SK-N-SH treated with all-trans-retinoic acid at 6 μM for 48 hours (cell line): ENCODE measurements at regions not wholly inside any gene's neighbourhood (a gene's known extent, or its start where the extent isn't known, plus 50 kb on each side); places are given as distances from the start of the nearest gene placed in this dataset.

Experiments used
- ATAC-seq: fragments of 200-7000 bp; cut with Tn5 transposase; 3 replicates; pipeline ENCODE4 v1.9.1; 2020; ENCODE audit warnings: mild to moderate bottlenecking, moderate library complexity
- ARNTL ChIP-seq: fragments of 450-650 bp; formaldehyde crosslinking; IDR thresholded peaks from 2 replicates; pipeline ENCODE4 v1.5.0; 2020; ENCODE audit warnings: low read depth, mild to moderate bottlenecking, moderate library complexity, borderline replicate concordance
- BACH2 ChIP-seq: fragments of 250-450 bp; sonication (Bioruptor Pico); IDR thresholded peaks from 2 replicates; pipeline ENCODE4 v1.9.0; 2021; ENCODE audit warnings: mild to moderate bottlenecking, borderline replicate concordance
- CREB5 ChIP-seq: fragments of 250-450 bp; sonication (Bioruptor Pico); IDR thresholded peaks from 2 replicates; pipeline ENCODE4 v1.5.1; 2020; ENCODE audit warnings: low read depth, mild to moderate bottlenecking, moderate library complexity
- CSDC2 ChIP-seq: fragments of 250-450 bp; sonication (Bioruptor Pico); IDR thresholded peaks from 2 replicates; pipeline ENCODE4 v1.5.0; 2020; ENCODE audit warnings: mild to moderate bottlenecking, moderate library complexity
- ESRRG ChIP-seq: fragments of 250-450 bp; sonication (Bioruptor Pico); IDR thresholded peaks from 2 replicates; pipeline ENCODE4 v1.6.1; 2021; ENCODE audit warnings: mild to moderate bottlenecking
- GLIS3 ChIP-seq: fragments of 250-450 bp; sonication (Bioruptor Pico); IDR thresholded peaks from 2 replicates; pipeline ENCODE4 v1.5.0; 2020; ENCODE audit warnings: mild to moderate bottlenecking, moderate library complexity
- ISL1 ChIP-seq: fragments of 250-450 bp; sonication (Bioruptor Pico); IDR thresholded peaks from 2 replicates; pipeline ENCODE4 v2.1.2; 2022; ENCODE audit warnings: mild to moderate bottlenecking, moderate library complexity
- PATZ1 ChIP-seq: fragments of 250-450 bp; sonication (Bioruptor Pico); IDR thresholded peaks from 2 replicates; pipeline ENCODE4 v1.8.0; 2020; ENCODE audit warnings: mild to moderate bottlenecking, moderate library complexity, borderline replicate concordance
- SNAI2 ChIP-seq: fragments of 250-450 bp; sonication (Bioruptor Pico); IDR thresholded peaks from 2 replicates; pipeline ENCODE4 v1.5.0; 2020; ENCODE audit warnings: mild to moderate bottlenecking, moderate library complexity
- TCF4 ChIP-seq: fragments of 250-450 bp; sonication (Bioruptor Pico); IDR thresholded peaks from 2 replicates; pipeline ENCODE4 v1.8.0; 2021; ENCODE audit warnings: mild to moderate bottlenecking, moderate library complexity, borderline replicate concordance
- TOX ChIP-seq: fragments of 250-450 bp; sonication (Bioruptor Pico); IDR thresholded peaks from 2 replicates; pipeline ENCODE4 v1.8.0; 2021; ENCODE audit warnings: mild to moderate bottlenecking, moderate library complexity, borderline replicate concordance
- TSHZ2 ChIP-seq: fragments of 250-450 bp; sonication (Bioruptor Pico); IDR thresholded peaks from 2 replicates; pipeline ENCODE4 v1.5.0; 2020; ENCODE audit warnings: mild to moderate bottlenecking, moderate library complexity
- ZC3H10 ChIP-seq: fragments of 250-450 bp; sonication (Bioruptor Pico); IDR thresholded peaks from 2 replicates; pipeline ENCODE4 v1.5.1; 2021; ENCODE audit warnings: mild to moderate bottlenecking, moderate library complexity
- ZFP3 ChIP-seq: fragments of 250-450 bp; sonication (Bioruptor Pico); IDR thresholded peaks from 2 replicates; pipeline ENCODE4 v1.5.0; 2020; ENCODE audit warnings: mild to moderate bottlenecking, moderate library complexity
- ZFP30 ChIP-seq: fragments of 450-650 bp; formaldehyde crosslinking; IDR thresholded peaks from 2 replicates; pipeline ENCODE4 v1.5.0; 2022; ENCODE audit warnings: mild to moderate bottlenecking, moderate library complexity
- TF ChIP-seq, protein P1 (sequence below): fragments of 250-450 bp; sonication (Bioruptor Pico); IDR thresholded peaks from 2 replicates; pipeline ENCODE4 v1.8.0; 2021; ENCODE audit warnings: low read depth, mild to moderate bottlenecking, moderate library complexity, borderline replicate concordance
- TF ChIP-seq, protein P2 (sequence below): fragments of 250-450 bp; sonication (Bioruptor Pico); IDR thresholded peaks from 2 replicates; pipeline ENCODE4 v1.5.1; 2021; ENCODE audit warnings: mild to moderate bottlenecking, moderate library complexity

GRCh38 chr21:41107602-41108001 is 60.4 kb upstream of the BACE2 start (continued):
- TF ChIP-seq CREB5 (CRISPR knock-in tag): no peak
- TF ChIP-seq ZFP3 (CRISPR knock-in tag): no peak

GRCh38 chr21:41108668-41109585 is 59.0 kb upstream of the BACE2 start:
- TF ChIP-seq, protein P1, sequence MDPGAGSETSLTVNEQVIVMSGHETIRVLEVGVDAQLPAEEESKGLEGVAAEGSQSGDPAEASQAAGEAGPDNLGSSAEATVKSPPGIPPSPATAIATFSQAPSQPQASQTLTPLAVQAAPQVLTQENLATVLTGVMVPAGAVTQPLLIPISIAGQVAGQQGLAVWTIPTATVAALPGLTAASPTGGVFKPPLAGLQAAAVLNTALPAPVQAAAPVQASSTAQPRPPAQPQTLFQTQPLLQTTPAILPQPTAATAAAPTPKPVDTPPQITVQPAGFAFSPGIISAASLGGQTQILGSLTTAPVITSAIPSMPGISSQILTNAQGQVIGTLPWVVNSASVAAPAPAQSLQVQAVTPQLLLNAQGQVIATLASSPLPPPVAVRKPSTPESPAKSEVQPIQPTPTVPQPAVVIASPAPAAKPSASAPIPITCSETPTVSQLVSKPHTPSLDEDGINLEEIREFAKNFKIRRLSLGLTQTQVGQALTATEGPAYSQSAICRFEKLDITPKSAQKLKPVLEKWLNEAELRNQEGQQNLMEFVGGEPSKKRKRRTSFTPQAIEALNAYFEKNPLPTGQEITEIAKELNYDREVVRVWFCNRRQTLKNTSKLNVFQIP (CRISPR knock-in tag): no peak
- TF ChIP-seq ESRRG (CRISPR knock-in tag): no peak
- TF ChIP-seq TCF4 (CRISPR knock-in tag): no peak
- TF ChIP-seq, protein P2, sequence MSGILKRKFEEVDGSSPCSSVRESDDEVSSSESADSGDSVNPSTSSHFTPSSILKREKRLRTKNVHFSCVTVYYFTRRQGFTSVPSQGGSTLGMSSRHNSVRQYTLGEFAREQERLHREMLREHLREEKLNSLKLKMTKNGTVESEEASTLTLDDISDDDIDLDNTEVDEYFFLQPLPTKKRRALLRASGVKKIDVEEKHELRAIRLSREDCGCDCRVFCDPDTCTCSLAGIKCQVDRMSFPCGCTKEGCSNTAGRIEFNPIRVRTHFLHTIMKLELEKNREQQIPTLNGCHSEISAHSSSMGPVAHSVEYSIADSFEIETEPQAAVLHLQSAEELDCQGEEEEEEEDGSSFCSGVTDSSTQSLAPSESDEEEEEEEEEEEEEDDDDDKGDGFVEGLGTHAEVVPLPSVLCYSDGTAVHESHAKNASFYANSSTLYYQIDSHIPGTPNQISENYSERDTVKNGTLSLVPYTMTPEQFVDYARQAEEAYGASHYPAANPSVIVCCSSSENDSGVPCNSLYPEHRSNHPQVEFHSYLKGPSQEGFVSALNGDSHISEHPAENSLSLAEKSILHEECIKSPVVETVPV: no peak
- TF ChIP-seq ISL1 (CRISPR knock-in tag): no peak
- ATAC-seq: no peak

GRCh38 chr21:41110161-41110560 is 57.8 kb upstream of the BACE2 start:
- ATAC-seq: no peak
- TF ChIP-seq SNAI2 (CRISPR knock-in tag) (no peak), ZC3H10 (CRISPR knock-in tag) (no peak), TCF4 (CRISPR knock-in tag) (no peak), CREB5 (CRISPR knock-in tag) (no peak), TSHZ2 (CRISPR knock-in tag) (no peak), PATZ1 (CRISPR knock-in tag) (no peak), BACH2 (CRISPR knock-in tag) (no peak), CSDC2 (CRISPR knock-in tag) (no peak), TOX (no peak), GLIS3 (CRISPR knock-in tag) (no peak), ZFP30 (CRISPR knock-in tag) (no peak), ARNTL (CRISPR knock-in tag) (no peak)
- TF ChIP-seq, protein P2: no peak
